Large intestine (tissue), 3 donors: ENCODE measurements at regions not wholly inside any gene's neighbourhood (a gene's known extent, or its start where the extent isn't known, plus 50 kb on each side); places are given as distances from the start of the nearest gene placed in this dataset.
A peak's percentile ranks its signal among the peaks of the same experiment; 100 is the strongest.
"Not testable (repeated sequence)": the region's sequence is repeated elsewhere in the genome, so short reads cannot be mapped to it uniquely, and the experiment has no call there.

Source experiments
- DNase-seq, 2 donors: peaks; one replicate each; pipeline versions ENCODE4 v3.0.0 to v3.0.0-alpha.2; 2013
- H3K27ac ChIP-seq: one replicate; pipeline ENCODE4 v1.5.1; 2013; ENCODE audit warnings: low read length
- H3K27me3 ChIP-seq: 2 replicates; pipeline ENCODE4 v1.6.1; 2013; ENCODE audit warnings: low read length; ENCODE audit not compliant: control insufficient read depth, insufficient read depth
- H3K36me3 ChIP-seq: 2 replicates; pipeline ENCODE4 v1.6.1; 2013; ENCODE audit warnings: low read length; ENCODE audit not compliant: control insufficient read depth, insufficient read depth
- H3K4me1 ChIP-seq: one replicate; pipeline ENCODE4 v1.6.1; 2013; ENCODE audit warnings: low read length; ENCODE audit not compliant: control insufficient read depth, insufficient read depth
- H3K4me3 ChIP-seq: one replicate; pipeline ENCODE4 v1.5.1; 2013; ENCODE audit warnings: low read length
- H3K9me3 ChIP-seq: one replicate; pipeline ENCODE4 v1.6.1; 2013; ENCODE audit warnings: mild to moderate bottlenecking, low read depth, low read length, moderate library complexity; ENCODE audit not compliant: control insufficient read depth
- WGBS: methylation state at CpG from one replicate; pipeline ENCODE4 v1.1.5; 2013; ENCODE audit warnings: low lambda C conversion rate; ENCODE audit not compliant: insufficient coverage; 5-methylcytosine and 5-hydroxymethylcytosine counted together

DNA sequence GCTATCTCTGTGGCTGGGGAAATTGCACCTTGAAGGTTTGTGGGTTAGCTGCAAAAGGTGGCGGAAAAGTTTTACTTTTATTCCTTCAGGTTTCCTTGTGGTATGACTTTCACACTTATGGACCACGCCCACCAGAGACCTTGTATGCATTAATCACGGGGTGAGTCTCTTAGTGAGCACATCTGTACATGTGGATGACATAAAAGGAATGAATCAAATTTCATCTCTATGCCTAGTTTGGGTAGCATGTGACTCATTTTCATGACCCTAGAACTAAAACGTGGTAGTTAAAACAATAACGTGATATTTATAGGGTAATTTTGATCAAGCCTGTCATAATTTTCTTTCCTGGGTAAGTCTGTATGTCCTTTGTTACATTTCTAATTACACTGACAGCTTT is 141.7 kb downstream of the PDCD6IP start:
- Histone ChIP-seq H3K27me3 (peaks cover 11% of the 10 kb centered on the region), H3K4me3 (no peak overlapping the region), H3K4me1 (no peaks in the 10 kb centered on the region), H3K9me3 (no peaks in the 10 kb centered on the region), H3K27ac (no peak overlapping the region), H3K36me3 (no peaks in the 10 kb centered on the region)
- DNase-seq: no peak
- no CpG with 5 or more reads among the region's 5 CpGs for WGBS

GRCh38 chr3:33940736-33941135 is 142.3 kb downstream of the PDCD6IP start:
- Histone ChIP-seq H3K4me3 (no peak overlapping the region), H3K4me1 (no peaks in the 10 kb centered on the region), H3K36me3 (no peaks in the 10 kb centered on the region), H3K9me3 (no peaks in the 10 kb centered on the region), H3K27ac (no peak overlapping the region), H3K27me3 (peaks cover 11% of the 10 kb centered on the region)
- no CpG with 5 or more reads among the region's 4 CpGs for WGBS
- DNase-seq: no peak

GRCh38 chr3:33941804-33942203 is 143.4 kb downstream of the PDCD6IP start:
- Histone ChIP-seq H3K4me1 (no peaks in the 10 kb centered on the region), H3K27ac (no peak overlapping the region), H3K27me3 (peaks cover 5% of the 10 kb centered on the region), H3K4me3 (no peak overlapping the region), H3K36me3 (no peaks in the 10 kb centered on the region), H3K9me3 (no peaks in the 10 kb centered on the region)
- no CpG with 5 or more reads among the region's 1 CpG for WGBS
- no peak for DNase-seq

DNA sequence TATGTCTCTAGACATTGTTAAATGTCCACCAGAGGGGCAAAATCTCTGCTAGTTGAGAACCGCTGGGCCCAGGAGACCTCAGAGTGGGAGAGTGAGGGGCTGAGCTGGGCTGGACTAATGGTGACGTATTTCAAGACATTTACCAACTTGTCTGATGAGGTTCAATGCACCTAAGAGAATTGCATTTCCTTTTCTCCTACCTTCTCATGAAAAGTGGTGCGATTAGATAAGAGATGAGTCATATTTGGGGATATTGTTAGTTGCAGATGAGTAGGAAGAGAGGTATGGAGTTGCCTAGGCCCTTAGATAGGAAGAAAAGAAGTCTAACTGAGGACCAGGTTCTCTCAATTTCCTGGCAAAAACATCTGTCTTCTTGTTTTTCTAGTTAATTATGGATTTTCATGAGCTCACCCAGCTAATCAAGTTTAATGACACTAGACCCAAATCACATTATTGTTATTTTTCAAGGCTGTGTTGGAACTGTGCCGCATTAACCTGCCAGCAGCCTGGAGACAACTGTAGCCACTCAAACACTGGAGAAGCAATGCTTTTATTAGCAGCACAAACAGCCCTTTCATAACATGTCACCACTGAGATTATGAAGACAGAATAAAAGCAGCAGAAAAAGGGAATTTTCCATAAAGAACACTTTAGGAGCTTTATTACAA is 144.2 kb downstream of the PDCD6IP start:
- peaks cover 3% of the 10 kb centered on the region for H3K27me3 ChIP-seq
- H3K27ac ChIP-seq: no peak overlapping the region
- H3K4me1 ChIP-seq: no peaks in the 10 kb centered on the region
- no peaks in the 10 kb centered on the region for H3K9me3 ChIP-seq
- H3K4me3 ChIP-seq: no peak overlapping the region
- DNase-seq: peak in 1 of 2 donors; percentile 5
- WGBS: no CpG with 5 or more reads among the region's 4 CpGs
- no peaks in the 10 kb centered on the region for H3K36me3 ChIP-seq

DNA sequence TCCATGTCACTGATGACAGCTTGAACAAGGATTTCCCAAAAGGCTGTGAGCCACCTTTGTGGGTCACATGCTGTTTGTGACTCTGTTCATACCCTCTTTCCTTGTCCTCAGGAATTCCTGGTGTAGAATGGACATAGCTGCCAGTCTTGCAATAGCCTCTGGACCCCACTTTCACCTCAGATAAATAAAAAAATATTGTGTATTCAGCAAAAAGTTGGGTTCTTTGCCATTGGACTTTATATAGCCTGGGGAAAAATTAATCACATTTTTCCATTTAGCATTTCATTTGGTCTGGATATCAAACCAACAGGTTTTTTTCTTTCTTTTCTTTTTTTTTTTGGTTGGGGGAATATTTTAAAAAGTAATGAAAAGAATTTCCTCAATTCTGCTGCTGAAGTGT is 144.8 kb downstream of the PDCD6IP start:
- Histone ChIP-seq H3K27me3 (peaks cover under 1% of the 10 kb centered on the region), H3K4me1 (no peaks in the 10 kb centered on the region), H3K9me3 (no peaks in the 10 kb centered on the region), H3K27ac (no peak overlapping the region), H3K36me3 (no peaks in the 10 kb centered on the region), H3K4me3 (no peak overlapping the region)
- DNase-seq: no peak

- H3K4me1 ChIP-seq, DNase-seq, H3K36me3 ChIP-seq, H3K9me3 ChIP-seq, H3K27me3 ChIP-seq, H3K4me3 ChIP-seq, H3K27ac ChIP-seq: not testable (repeated sequence)
Measured at GRCh38 chr3:33946612-33947011, 148.2 kb downstream of the PDCD6IP start.

GRCh38 chr3:33947272-33948195 is 149.1 kb downstream of the PDCD6IP start:
- WGBS: no CpG with 5 or more reads among the region's 4 CpGs
- no peaks in the 10 kb centered on the region for H3K4me1 ChIP-seq
- H3K27ac ChIP-seq: no peak overlapping the region
- H3K36me3 ChIP-seq: no peaks in the 10 kb centered on the region
- DNase-seq: no peak
- H3K9me3 ChIP-seq: no peaks in the 10 kb centered on the region
- peaks cover 2% of the 10 kb centered on the region for H3K27me3 ChIP-seq
- no peak overlapping the region for H3K4me3 ChIP-seq

DNA sequence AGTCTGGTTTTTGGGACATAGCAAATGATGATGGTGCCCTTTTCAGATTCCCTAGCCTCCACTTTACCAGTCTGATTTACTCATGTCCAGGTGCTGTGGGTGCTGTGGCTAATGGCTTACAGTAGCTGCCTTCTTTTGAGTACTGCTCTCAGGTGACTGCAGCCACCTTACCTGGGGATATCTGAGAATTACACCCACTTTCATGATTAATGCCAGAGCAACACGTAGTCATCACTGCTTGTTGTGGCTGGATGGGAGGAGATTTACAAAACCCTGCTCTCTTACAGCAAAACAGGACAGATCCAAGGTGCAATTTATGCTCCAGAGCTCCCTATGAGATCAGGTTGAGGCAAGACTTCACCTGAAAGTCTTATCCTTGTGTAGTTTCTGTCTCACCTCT is 150.6 kb downstream of the PDCD6IP start:
- Histone ChIP-seq H3K4me1 (no peaks in the 10 kb centered on the region), H3K9me3 (no peaks in the 10 kb centered on the region), H3K36me3 (no peaks in the 10 kb centered on the region), H3K27me3 (peaks cover 2% of the 10 kb centered on the region), H3K27ac (no peak overlapping the region), H3K4me3 (no peak overlapping the region)
- no CpG with 5 or more reads among the region's 1 CpG for WGBS
- DNase-seq: no peak

- WGBS: no CpG with 5 or more reads among the region's 3 CpGs
- Histone ChIP-seq H3K4me3 (no peak overlapping the region), H3K36me3 (no peaks in the 10 kb centered on the region), H3K9me3 (no peaks in the 10 kb centered on the region), H3K27ac (no peak overlapping the region), H3K27me3 (peaks cover 2% of the 10 kb centered on the region), H3K4me1 (no peaks in the 10 kb centered on the region)
- no peak for DNase-seq
Measured at GRCh38 chr3:33954956-33955355, 156.5 kb downstream of the PDCD6IP start.

DNA sequence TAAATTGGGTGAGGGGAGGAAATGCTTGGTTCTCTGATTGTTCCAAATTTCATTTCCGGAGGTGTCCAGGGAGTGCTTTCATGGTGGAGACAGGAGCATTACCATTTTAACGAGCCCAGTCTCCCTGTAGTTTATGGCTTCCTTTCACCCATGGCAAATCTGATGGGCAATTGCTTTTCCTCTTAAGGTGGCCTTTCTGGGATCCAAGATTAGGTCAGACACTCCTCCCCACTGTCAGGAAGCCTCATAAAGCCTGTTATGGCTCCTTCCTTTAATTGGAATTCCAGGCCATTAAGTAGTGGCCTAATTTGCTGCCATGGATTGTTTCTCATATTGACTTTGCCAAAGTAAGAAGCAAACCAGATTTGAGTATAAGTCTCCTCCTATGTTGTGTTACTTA is 157.8 kb downstream of the PDCD6IP start:
- no peaks in the 10 kb centered on the region for H3K27me3 ChIP-seq
- H3K36me3 ChIP-seq: no peaks in the 10 kb centered on the region
- no peaks in the 10 kb centered on the region for H3K4me1 ChIP-seq
- WGBS: 60% methylated on average over 1 of the region's 2 CpGs
- DNase-seq: no peak
- H3K4me3 ChIP-seq: no peak overlapping the region
- H3K9me3 ChIP-seq: no peaks in the 10 kb centered on the region
- no peak overlapping the region for H3K27ac ChIP-seq

- Histone ChIP-seq H3K4me1 (no peaks in the 10 kb centered on the region), H3K27ac (no peak overlapping the region), H3K27me3 (no peaks in the 10 kb centered on the region), H3K9me3 (no peaks in the 10 kb centered on the region), H3K36me3 (no peaks in the 10 kb centered on the region), H3K4me3 (no peak overlapping the region)
- WGBS: no CpG with 5 or more reads among the region's 4 CpGs
- DNase-seq: no peak
Measured at GRCh38 chr3:33956776-33957175, 158.3 kb downstream of the PDCD6IP start.
